H1 (cell line): ENCODE measurements at regions not wholly inside any gene's neighbourhood (a gene's known extent, or its start where the extent isn't known, plus 50 kb on each side); places are given as distances from the start of the nearest gene placed in this dataset.

ENCODE experiments used
- CTCF ChIA-PET: fragments of 300-600 bp; sonication (Branson Sonifier 250); formaldehyde crosslinking; loops from one replicate; lab custom pipeline; 2021; ENCODE audit not compliant: partially characterized antibody; lab: Charles Lee
- POLR2A ChIA-PET: fragments of 300-600 bp; sonication (Branson Sonifier 250); formaldehyde crosslinking; loops from one replicate; lab custom pipeline; 2021; ENCODE audit warnings: inconsistent platforms; ENCODE audit not compliant: partially characterized antibody; lab: Charles Lee
- DNase-seq, 2 experiments: peaks; one replicate each; pipeline versions ENCODE4 v3.0.0 to v3.0.0-alpha.2; 2010 to 2022; ENCODE audit warnings: low spot score in 2 of 2, low read depth in 1 of 2, mixed read lengths in 1 of 2
- FAIRE-seq: peaks from 2 replicates; lab custom pipeline; 2011; peaks lifted over from hg19 to GRCh38; lab: Jason Lieb, UNC
- H2AFZ ChIP-seq: 2 replicates; pipeline ENCODE4 v1.8.1; 2012; ENCODE audit warnings: low read length, inconsistent platforms
- H2AK5ac ChIP-seq: 2 replicates; pipeline ENCODE4 v1.6.1; 2013; ENCODE audit warnings: low read depth, low read length
- H2BK120ac ChIP-seq: replicated peaks from 2 replicates; pipeline ENCODE3; 2013; ENCODE audit warnings: low read depth, low read length, inconsistent platforms
- H2BK12ac ChIP-seq: 2 replicates; pipeline ENCODE4 v1.6.1; 2013; ENCODE audit warnings: low read depth, low read length
- H2BK15ac ChIP-seq: 2 replicates; pipeline ENCODE4 v1.6.1; 2013; ENCODE audit warnings: low read length
- H2BK20ac ChIP-seq: 2 replicates; pipeline ENCODE4 v1.6.1; 2013; ENCODE audit warnings: low read length
- H2BK5ac ChIP-seq: 2 replicates; pipeline ENCODE4 v1.6.1; 2013; ENCODE audit warnings: low read depth, low read length
- H3K14ac ChIP-seq: 2 replicates; pipeline ENCODE4 v1.6.1; 2013; ENCODE audit warnings: inconsistent platforms; ENCODE audit not compliant: insufficient read length
- H3K18ac ChIP-seq: 2 replicates; pipeline ENCODE4 v1.6.1; 2013; ENCODE audit warnings: low read length; ENCODE audit errors: extremely low read depth
- H3K23ac ChIP-seq: 2 replicates; pipeline ENCODE4 v1.6.1; 2013; ENCODE audit warnings: inconsistent platforms; ENCODE audit not compliant: insufficient read length
- H3K23me2 ChIP-seq: 2 replicates; pipeline ENCODE4 v1.6.1; 2013; ENCODE audit warnings: low read depth, low read length
- H3K27ac ChIP-seq: 2 replicates; pipeline ENCODE4 v1.6.1; 2011; ENCODE audit warnings: low read depth, low read length, inconsistent platforms
- H3K27me3 ChIP-seq, 4 experiments: replicated peaks in 1 of 4; 1 replicate in 1 of 4; 2 replicates in 3 of 4; pipeline versions ENCODE4 v1.6.1 to v1.8.1; 2011 to 2013; ENCODE audit warnings: low read length in 3 of 4, mild to moderate bottlenecking in 3 of 4, inconsistent platforms in 2 of 4, mixed read lengths in 2 of 4, moderate library complexity in 1 of 4; ENCODE audit not compliant: control insufficient read depth in 3 of 4, insufficient read depth in 3 of 4; ENCODE audit errors: extremely low read depth in 1 of 4
- H3K36me3 ChIP-seq, 4 experiments: 2 replicates each; pipeline versions ENCODE4 v1.6.1 to v1.8.1; 2011 to 2013; ENCODE audit warnings: mild to moderate bottlenecking in 4 of 4, low read length in 3 of 4, moderate library complexity in 2 of 4, control low read depth in 1 of 4, inconsistent platforms in 1 of 4; ENCODE audit not compliant: insufficient read depth in 4 of 4, control insufficient read depth in 2 of 4
- H3K4ac ChIP-seq: replicated peaks from 2 replicates; pipeline ENCODE3; 2013; ENCODE audit warnings: low read length, low read depth, mixed read lengths, inconsistent platforms; ENCODE audit not compliant: insufficient read length
- H3K4me1 ChIP-seq, 4 experiments: replicated peaks in 1 of 4; 1 replicate in 1 of 4; 2 replicates in 3 of 4; pipeline versions ENCODE4 v1.6.1 to v1.8.1; 2011 to 2013; ENCODE audit warnings: low read length in 3 of 4, inconsistent platforms in 2 of 4, mixed read lengths in 1 of 4; ENCODE audit not compliant: insufficient read depth in 4 of 4, control insufficient read depth in 3 of 4
- H3K4me2 ChIP-seq, 2 experiments: 2 replicates each; pipeline versions ENCODE4 v1.6.1 to v1.8.1; 2011 to 2013; ENCODE audit warnings: low read depth in 2 of 2, low read length in 2 of 2, control low read depth in 1 of 2, inconsistent platforms in 1 of 2, mild to moderate bottlenecking in 1 of 2; ENCODE audit not compliant: insufficient read depth in 1 of 2
- H3K4me3 ChIP-seq, 4 experiments: fragments of 200-600, 300-600 bp in 1 of 4; sonication (generic), shearing (Covaris generic), sonication (Bioruptor Twin) in 1 of 4; 2 replicates each; pipeline versions ENCODE4 v1.5.1 to v1.8.1; 2011 to 2016; ENCODE audit warnings: low read length in 4 of 4, low read depth in 3 of 4, control low read depth in 2 of 4, inconsistent platforms in 2 of 4, mild to moderate bottlenecking in 2 of 4, mixed read lengths in 1 of 4, moderate library complexity in 1 of 4; ENCODE audit not compliant: insufficient read depth in 2 of 4; ENCODE audit errors: extremely low read depth in 1 of 4
- H3K56ac ChIP-seq: replicated peaks from 2 replicates; pipeline ENCODE3; 2013; ENCODE audit warnings: low read depth, mild to moderate bottlenecking, mixed read lengths, low read length, inconsistent platforms; ENCODE audit not compliant: insufficient read length
- H3K79me1 ChIP-seq: 2 replicates; pipeline ENCODE4 v1.6.1; 2013; ENCODE audit warnings: low read depth, low read length, control low read depth
- H3K79me2 ChIP-seq, 2 experiments: 2 replicates each; pipeline versions ENCODE4 v1.6.1 to v1.8.1; 2012 to 2013; ENCODE audit warnings: low read length in 2 of 2, mild to moderate bottlenecking in 2 of 2, inconsistent platforms in 1 of 2; ENCODE audit not compliant: insufficient read depth in 2 of 2, control insufficient read depth in 1 of 2
- H3K9ac ChIP-seq, 4 experiments: replicated peaks in 1 of 4; 1 replicate in 1 of 4; 2 replicates in 3 of 4; pipeline versions ENCODE4 v1.6.1 to v1.8.1; 2011 to 2013; ENCODE audit warnings: low read depth in 3 of 4, low read length in 3 of 4, control low read depth in 2 of 4, mild to moderate bottlenecking in 2 of 4, moderate library complexity in 2 of 4, inconsistent platforms in 1 of 4; ENCODE audit errors: extremely low read depth in 1 of 4
- H3K9me3 ChIP-seq, 2 experiments: 2 replicates each; pipeline versions ENCODE4 v1.6.1 to v1.8.1; 2012 to 2013; ENCODE audit warnings: mild to moderate bottlenecking in 2 of 2, moderate library complexity in 2 of 2, control low read depth in 1 of 2, inconsistent platforms in 1 of 2, low read depth in 1 of 2, low read length in 1 of 2, mixed read lengths in 1 of 2; ENCODE audit not compliant: insufficient read depth in 2 of 2
- H4K20me1 ChIP-seq, 2 experiments: replicated peaks in 1 of 2; 2 replicates each; pipeline versions ENCODE3 to v1.8.1; 2011 to 2013; ENCODE audit warnings: inconsistent platforms in 2 of 2, low read length in 2 of 2, mild to moderate bottlenecking in 1 of 2; ENCODE audit not compliant: insufficient read depth in 2 of 2, control insufficient read depth in 1 of 2
- H4K5ac ChIP-seq: 2 replicates; pipeline ENCODE4 v1.6.1; 2013; ENCODE audit warnings: low read length, low read depth, mixed read lengths, inconsistent platforms; ENCODE audit not compliant: insufficient read length
- H4K8ac ChIP-seq: 2 replicates; pipeline ENCODE4 v1.8.0; 2013; ENCODE audit warnings: mild to moderate bottlenecking, moderate library complexity, low read length, inconsistent platforms; ENCODE audit not compliant: insufficient read depth; ENCODE audit errors: extremely low read depth
- H4K91ac ChIP-seq: replicated peaks from 2 replicates; pipeline ENCODE3; 2013; ENCODE audit warnings: low read length, mixed read lengths, inconsistent platforms; ENCODE audit not compliant: insufficient read length
- ASH2L ChIP-seq: fragments of 200-600, 300-600 bp; sonication (generic); IDR thresholded peaks from one replicate; pipeline ENCODE4 v1.7.1; 2017; ENCODE audit warnings: low read length
- BRCA1 ChIP-seq: IDR thresholded peaks from 2 replicates; pipeline ENCODE4 v1.6.1; 2012; ENCODE audit warnings: low read depth, low read length, improper control_type of control experiment
- EP300 ChIP-seq, 2 experiments: IDR thresholded peaks; 1 replicate in 1 of 2; 2 replicates in 1 of 2; pipeline ENCODE4 v1.6.1; 2011 to 2012; ENCODE audit warnings: low read depth in 2 of 2, low read length in 2 of 2, mild to moderate bottlenecking in 2 of 2, borderline replicate concordance in 1 of 2, inconsistent platforms in 1 of 2, moderate library complexity in 1 of 2
- JUN ChIP-seq: IDR thresholded peaks from 2 replicates; pipeline ENCODE4 v1.6.1; 2011; ENCODE audit warnings: low read depth, mild to moderate bottlenecking, improper control_type of control experiment, low read length
- JUND ChIP-seq: IDR thresholded peaks from 2 replicates; pipeline ENCODE4 v1.6.1; 2011; ENCODE audit warnings: mild to moderate bottlenecking, improper control_type of control experiment, low read length
- SAP30 ChIP-seq: fragments of 300-600 bp; sonication (generic); IDR thresholded peaks from 2 replicates; pipeline ENCODE4 v1.7.1; 2012; ENCODE audit warnings: low read length, moderate library complexity, mild to moderate bottlenecking, inconsistent platforms; ENCODE audit not compliant: insufficient read depth, insufficient replicate concordance
- SRF ChIP-seq: IDR thresholded peaks from 2 replicates; pipeline ENCODE4 v1.6.1; 2011; ENCODE audit warnings: mild to moderate bottlenecking, low read depth, low read length, moderate library complexity
- SUZ12 ChIP-seq: fragments of 200-600 bp; sonication (generic); IDR thresholded peaks from 2 replicates; pipeline ENCODE4 v1.6.1; 2012; ENCODE audit warnings: mild to moderate bottlenecking, inconsistent platforms, low read length, moderate library complexity, mixed read lengths
- TEAD4 ChIP-seq: IDR thresholded peaks from 2 replicates; pipeline ENCODE4 v1.6.1; 2012; ENCODE audit warnings: low read depth, low read length, inconsistent platforms, mixed read lengths
- ZNF274 ChIP-seq: IDR thresholded peaks from 2 replicates; pipeline ENCODE4 v1.7.0; 2012; ENCODE audit warnings: low read length, borderline replicate concordance; ENCODE audit errors: extremely low read depth
- WGBS, 2 experiments: shearing (Covaris generic) in 1 of 2; methylation state at CpG; one replicate each; pipeline versions ENCODE4 v1.1.6 to v1.1.7; 2013 to 2015; ENCODE audit warnings: low lambda C conversion rate in 2 of 2, mixed read lengths in 2 of 2, inconsistent platforms in 1 of 2, low coverage in 1 of 2, missing lambda C conversion rate in 1 of 2; ENCODE audit not compliant: insufficient replicate concordance in 2 of 2, insufficient coverage in 1 of 2, insufficient read length in 1 of 2; ENCODE audit errors: extremely low coverage in 1 of 2, missing lambda C conversion rate in 1 of 2; 5-methylcytosine and 5-hydroxymethylcytosine counted together
- TF ChIP-seq, protein P1 (sequence below): IDR thresholded peaks from 2 replicates; pipeline ENCODE4 v1.6.1; 2012; ENCODE audit warnings: inconsistent platforms
- TF ChIP-seq, protein P2 (sequence below): IDR thresholded peaks from 2 replicates; pipeline ENCODE4 v1.6.1; 2012; ENCODE audit warnings: inconsistent platforms
- TF ChIP-seq, protein P3 (sequence below): IDR thresholded peaks from 2 replicates; pipeline ENCODE4 v1.6.1; 2011; ENCODE audit warnings: low read length, improper control_type of control experiment

DNA sequence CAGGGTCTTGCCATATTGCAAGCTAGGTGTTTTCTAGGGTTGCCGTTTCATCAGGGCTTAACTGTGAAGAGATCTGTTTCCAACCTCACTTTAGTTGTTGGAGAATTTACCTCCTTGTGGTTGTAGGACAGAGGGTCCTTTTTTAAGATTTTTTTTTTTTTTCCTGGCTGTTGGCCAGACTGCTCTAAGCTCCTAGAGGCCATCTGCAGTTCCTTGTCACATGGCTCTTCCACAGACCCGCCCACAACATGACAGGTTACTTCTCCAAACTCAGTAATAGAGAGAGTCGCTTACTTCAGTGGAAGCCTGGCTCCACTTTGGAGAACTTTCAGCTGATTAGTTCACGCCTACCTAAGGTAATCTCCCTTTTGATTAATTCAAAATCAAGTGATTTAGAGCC lies 543.7 kb downstream of the DMRTA1 start:
- no peaks in the 10 kb centered on the region for H3K23me2 ChIP-seq
- no peak overlapping the region for H2BK5ac ChIP-seq
- H3K79me1 ChIP-seq, result no peaks in the 10 kb centered on the region
- no peak overlapping the region for H4K5ac ChIP-seq
- no peak overlapping the region for H3K4me2 ChIP-seq
- H2AK5ac ChIP-seq, result no peak overlapping the region
- H3K9me3 ChIP-seq, result no peaks in the 10 kb centered on the region
- H4K8ac ChIP-seq, result no peak overlapping the region
- no peak overlapping the region for H2BK15ac ChIP-seq
- no peak overlapping the region for H2BK120ac ChIP-seq
- no peak overlapping the region for H3K56ac ChIP-seq
- H3K4me1 ChIP-seq, result no peaks in the 10 kb centered on the region
- H4K91ac ChIP-seq, result no peak overlapping the region
- no peaks in the 10 kb centered on the region for H3K36me3 ChIP-seq
- no peak overlapping the region for H2BK20ac ChIP-seq
- H3K4ac ChIP-seq, result no peak overlapping the region
- no peaks in the 10 kb centered on the region for H3K79me2 ChIP-seq
- DNase-seq (no peak), FAIRE-seq (no peak)
- H3K18ac ChIP-seq, result no peak overlapping the region
- H2AFZ ChIP-seq, result no peak overlapping the region
- H4K20me1 ChIP-seq, result no peaks in the 10 kb centered on the region
- H3K9ac ChIP-seq, result no peak overlapping the region
- 93% methylated on average over 4 of the region's 4 CpGs; no CpG with 5 or more reads in 1 of the 2 experiments for WGBS, 2 experiments
- no peaks in the 10 kb centered on the region for H3K27me3 ChIP-seq
- H3K4me3 ChIP-seq, result no peak overlapping the region
- no peak overlapping the region for H3K27ac ChIP-seq
- H3K14ac ChIP-seq, result no peak overlapping the region
- CTCF ChIA-PET, result interaction anchor here (0.7 to 1.0 kb wide), 3 partner anchors 37 to 450 kb away, joined by 3 to 4 read pairs (median 3); no protein-coding TSS in a partner anchor
- H3K23ac ChIP-seq, result no peak overlapping the region
- H2BK12ac ChIP-seq, result no peak overlapping the region
- POLR2A ChIA-PET, result no interaction called here
- TF ChIP-seq ZNF274 (no peak), BRCA1 (no peak), TEAD4 (no peak), SRF (no peak), JUN (no peak), JUND (no peak), SAP30 (no peak), EP300 (IDR thresholded peaks at IDR 0.05; ENCODE audit: borderline replicate concordance in 1 of 2, low read depth in 2 of 2, low read length in 2 of 2) (no peak), ASH2L (no peak), SUZ12 (no peak)
- TF ChIP-seq, protein P1, sequence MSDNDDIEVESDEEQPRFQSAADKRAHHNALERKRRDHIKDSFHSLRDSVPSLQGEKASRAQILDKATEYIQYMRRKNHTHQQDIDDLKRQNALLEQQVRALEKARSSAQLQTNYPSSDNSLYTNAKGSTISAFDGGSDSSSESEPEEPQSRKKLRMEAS, result no peak
- TF ChIP-seq, protein P2, sequence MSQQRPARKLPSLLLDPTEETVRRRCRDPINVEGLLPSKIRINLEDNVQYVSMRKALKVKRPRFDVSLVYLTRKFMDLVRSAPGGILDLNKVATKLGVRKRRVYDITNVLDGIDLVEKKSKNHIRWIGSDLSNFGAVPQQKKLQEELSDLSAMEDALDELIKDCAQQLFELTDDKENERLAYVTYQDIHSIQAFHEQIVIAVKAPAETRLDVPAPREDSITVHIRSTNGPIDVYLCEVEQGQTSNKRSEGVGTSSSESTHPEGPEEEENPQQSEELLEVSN, result no peak
- TF ChIP-seq, protein P3, sequence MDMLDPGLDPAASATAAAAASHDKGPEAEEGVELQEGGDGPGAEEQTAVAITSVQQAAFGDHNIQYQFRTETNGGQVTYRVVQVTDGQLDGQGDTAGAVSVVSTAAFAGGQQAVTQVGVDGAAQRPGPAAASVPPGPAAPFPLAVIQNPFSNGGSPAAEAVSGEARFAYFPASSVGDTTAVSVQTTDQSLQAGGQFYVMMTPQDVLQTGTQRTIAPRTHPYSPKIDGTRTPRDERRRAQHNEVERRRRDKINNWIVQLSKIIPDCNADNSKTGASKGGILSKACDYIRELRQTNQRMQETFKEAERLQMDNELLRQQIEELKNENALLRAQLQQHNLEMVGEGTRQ, result no peak
